SH-SY5Y (cell line): ENCODE measurements at regions not wholly inside any gene's neighbourhood (a gene's known extent, or its start where the extent isn't known, plus 50 kb on each side); places are given as distances from the start of the nearest gene placed in this dataset.

Experiments
- GATA2 ChIP-seq: IDR thresholded peaks from 2 replicates; pipeline ENCODE4 v1.6.1; 2011; ENCODE audit warnings: mild to moderate bottlenecking, low read depth, low read length
- GATA3 ChIP-seq: IDR thresholded peaks from 2 replicates; pipeline ENCODE4 v1.6.1; 2011; ENCODE audit warnings: low read depth, mild to moderate bottlenecking, low read length, moderate library complexity

DNA sequence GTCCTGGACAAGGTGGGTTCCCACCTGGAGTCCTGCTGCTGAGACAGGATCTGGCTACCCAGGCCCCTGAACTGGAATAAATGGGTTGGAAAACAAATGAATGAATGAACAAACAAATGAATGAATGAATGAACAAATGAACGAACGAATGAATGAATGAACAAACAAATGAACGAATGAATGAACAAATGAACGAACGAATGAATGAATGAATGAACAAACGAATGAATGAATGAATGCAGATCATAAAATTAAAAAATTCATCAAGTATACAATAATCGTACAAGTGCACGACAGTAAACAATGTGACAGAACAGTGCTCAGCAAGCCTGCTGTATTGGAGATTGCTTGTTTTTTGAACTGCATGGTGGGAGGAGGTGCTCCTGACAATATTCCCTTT, 2097.1 kb downstream of the MAT2B start:
- TF ChIP-seq GATA3 (no peak), GATA2 (no peak)

DNA sequence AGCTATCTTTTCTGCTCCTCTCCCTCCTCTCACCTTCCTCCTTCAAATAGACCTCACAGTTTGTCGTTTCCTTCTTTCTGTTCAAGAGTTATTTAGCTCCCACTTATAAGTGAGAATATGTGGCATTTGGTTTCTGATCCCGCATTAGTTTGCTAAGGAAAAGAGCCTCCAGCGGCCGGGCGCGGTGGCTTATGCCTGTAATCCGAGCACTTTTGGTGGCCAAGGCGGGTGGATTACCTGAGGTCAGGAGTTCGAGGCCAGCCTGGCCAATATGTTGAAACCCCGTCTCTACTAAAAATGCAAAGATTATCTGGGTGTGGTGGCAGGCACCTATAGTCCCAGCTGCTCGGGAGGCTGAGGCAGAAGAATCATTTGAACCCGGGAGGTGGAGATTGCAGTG, 2101.6 kb downstream of the MAT2B start:
- TF ChIP-seq GATA3 = no peak
- TF ChIP-seq GATA2 = no peak

DNA sequence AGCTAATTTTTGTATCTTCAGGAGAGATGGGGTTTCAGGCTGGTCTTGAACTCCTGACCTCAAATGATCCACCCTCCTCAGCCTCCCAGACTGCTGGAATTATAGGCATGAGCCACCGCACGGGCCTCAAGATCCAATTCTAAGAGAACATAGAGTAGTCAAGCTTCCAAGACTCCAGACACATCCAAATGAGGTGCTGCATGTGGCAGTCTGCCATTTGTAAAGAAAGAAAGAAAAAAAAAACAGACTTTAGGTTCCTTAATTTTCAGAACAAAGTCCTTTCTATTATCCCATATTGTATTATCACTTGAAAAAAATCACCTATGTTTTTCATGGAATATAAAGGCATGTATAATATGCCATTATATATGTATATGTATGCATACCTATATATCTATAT, 2104.5 kb downstream of the MAT2B start:
- TF ChIP-seq GATA2 (no peak), GATA3 (no peak)

DNA sequence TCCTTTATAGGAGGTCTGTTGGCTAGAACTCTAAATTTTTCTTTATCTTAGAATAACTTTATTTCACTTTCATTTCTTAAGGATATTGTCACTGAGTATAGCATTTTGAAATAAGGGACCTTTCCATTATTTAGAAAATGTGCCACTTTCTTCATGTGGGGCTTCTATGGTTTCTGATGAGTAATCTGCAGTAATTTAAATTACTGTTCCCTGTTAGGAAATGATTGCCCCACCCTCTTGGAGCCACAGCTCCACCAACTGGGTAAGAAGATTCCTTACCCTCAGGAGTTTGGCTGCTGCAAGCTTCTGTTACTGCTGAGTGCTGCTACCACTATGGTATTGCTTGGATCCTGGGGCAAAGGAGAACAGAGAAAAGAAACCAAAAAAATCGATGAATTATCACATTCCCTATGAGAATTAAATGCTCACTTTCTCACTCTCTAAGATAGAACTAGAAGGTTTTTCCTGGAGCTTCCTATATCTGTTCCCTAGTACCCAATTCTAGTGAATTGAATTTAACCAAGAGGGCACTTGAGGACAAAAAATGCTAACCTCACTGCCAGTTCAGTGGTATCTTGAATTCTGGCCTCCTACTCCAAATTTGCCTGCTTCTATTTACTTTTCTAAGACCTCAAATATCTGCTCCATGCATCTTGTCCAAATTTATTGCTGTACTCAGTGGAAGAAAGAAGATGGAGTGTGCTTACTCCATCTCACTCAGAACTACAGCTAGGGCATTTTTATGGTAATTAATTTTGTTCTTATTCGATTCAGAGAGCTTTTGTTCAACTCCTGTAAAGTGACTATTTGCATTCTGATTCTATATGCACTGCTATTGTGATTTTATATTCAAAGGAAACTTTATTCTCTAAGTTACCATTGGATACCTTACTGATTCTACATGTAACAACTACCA, 2111.3 kb downstream of the MAT2B start:
- TF ChIP-seq GATA2 (no peak), GATA3 (no peak)

DNA sequence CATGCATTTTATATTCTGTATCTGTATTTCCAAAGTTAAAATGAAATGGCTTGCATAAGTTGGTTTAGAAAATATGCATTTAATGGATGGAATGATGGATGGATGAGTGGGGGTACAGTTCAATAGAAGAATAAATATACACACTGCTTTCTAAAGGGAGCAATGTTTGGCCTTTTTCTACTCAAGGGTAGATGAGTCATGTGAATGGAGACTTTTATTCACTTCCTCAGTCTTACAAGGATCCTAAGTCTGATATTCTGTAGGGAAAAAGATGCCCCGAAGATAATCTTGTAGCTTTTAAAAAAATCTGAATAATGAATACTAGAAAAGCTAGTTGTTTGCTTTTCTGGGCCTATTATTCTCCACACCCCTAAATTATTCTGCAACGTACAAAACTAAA, 2112.1 kb downstream of the MAT2B start:
- no peak for TF ChIP-seq GATA2
- TF ChIP-seq GATA3 = no peak

DNA sequence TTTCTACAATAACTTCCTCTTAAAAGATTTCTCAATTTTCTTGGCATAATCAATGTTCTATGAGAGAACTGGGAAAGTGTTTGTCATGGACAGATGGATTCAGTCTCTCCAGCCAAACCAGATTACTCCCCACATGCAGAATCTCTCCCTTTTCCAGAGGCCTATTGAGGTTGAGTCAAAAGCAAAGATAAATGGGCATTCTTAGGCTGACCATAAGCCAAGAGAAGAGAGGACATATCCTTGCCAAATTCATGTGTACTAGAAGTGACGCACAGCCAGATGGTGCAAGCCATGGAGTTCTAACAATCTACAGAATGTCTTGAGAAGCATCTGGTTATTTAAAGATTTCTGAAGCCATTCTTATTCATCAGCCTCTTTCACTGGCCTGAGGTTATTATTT, 2115.0 kb downstream of the MAT2B start:
- no peak for TF ChIP-seq GATA3
- TF ChIP-seq GATA2 = no peak

DNA sequence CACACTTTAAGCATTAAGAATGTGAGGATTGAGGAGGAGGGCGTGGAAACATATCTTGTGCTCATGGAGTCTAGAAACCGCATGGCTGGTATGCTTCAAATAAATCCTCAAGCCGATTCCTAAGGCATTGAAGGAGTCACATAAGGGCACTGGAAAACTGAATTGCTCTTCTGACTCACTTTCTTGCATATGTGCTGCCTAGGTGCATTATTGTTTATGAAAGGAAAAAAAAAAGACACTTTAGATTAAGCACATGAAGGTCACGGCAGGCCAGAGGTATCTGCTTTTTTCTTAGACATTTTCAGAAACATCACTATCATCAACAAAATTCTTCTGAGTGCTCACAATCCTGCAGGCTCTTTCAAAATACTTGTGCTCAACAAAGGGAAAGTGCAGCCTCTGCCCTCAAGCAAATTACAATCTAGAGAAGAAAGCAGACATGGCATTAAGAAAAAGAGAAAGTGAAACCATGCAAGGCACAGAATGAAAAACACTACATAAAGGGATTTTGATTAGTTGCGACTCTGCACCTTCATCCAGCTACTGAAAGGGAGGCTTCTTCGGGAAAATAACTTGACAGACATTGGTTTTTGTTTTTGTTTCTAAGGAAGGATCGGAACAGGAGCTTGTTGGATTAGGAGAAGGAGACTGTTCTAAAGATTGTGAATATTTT, 2117.6 kb downstream of the MAT2B start:
- TF ChIP-seq GATA3 (no peak), GATA2 (no peak)

DNA sequence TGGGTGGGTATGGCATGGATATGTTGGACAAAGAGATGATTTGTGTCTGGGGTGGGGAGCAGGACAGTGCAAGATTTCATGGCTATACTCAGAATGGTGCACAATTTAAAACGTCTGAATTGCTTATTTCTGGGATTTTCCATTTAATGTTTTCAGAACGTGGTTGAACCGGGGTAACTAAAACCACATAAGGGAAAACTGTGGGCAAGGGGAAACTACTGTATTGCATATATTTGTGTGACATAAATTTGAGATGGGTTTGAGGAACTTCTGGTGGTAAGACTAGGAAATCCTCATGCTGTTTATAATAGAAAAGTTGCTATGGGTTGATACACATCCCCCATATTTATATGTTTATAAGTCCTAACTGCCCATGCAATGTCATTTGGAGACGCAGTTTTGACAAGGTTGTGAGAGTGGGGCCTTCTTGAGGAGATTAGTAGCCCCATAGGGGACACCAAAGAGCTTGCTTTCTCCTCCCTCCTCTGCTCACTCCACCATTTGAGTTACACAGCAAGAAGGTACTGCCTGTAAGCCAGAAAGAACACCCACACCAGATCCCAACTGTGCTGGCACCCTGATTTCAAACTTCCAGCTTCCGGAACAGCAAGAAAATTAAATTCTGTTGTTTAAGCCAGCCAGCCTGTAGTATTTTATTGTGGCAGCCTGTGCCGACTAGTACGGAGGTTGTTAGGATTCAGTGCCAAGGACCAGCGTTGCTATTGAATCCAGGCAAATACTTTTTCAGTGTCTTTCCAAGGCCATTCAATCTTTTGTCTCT, 2118.9 kb downstream of the MAT2B start:
- no peak for TF ChIP-seq GATA3
- no peak for TF ChIP-seq GATA2

DNA sequence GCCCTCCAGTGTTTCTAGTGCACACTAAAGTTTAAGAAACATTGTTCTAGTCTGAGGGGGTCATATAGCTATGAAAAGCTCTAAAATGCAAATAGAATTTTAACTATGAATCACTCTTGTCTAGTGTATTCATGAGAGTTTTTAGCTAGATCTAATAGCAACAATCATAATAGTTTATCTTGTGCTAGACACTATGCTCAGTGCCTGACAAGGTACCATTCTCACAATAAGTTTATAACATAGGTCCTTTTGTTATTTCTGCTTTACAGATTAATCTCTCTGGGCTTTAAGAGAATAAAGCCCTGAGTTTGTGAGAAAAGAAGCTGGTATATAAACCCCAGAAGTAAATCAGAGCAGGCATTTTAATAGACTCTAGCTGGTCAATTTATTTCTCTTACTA, 2120.7 kb downstream of the MAT2B start:
- TF ChIP-seq GATA2 (no peak), GATA3 (no peak)

DNA sequence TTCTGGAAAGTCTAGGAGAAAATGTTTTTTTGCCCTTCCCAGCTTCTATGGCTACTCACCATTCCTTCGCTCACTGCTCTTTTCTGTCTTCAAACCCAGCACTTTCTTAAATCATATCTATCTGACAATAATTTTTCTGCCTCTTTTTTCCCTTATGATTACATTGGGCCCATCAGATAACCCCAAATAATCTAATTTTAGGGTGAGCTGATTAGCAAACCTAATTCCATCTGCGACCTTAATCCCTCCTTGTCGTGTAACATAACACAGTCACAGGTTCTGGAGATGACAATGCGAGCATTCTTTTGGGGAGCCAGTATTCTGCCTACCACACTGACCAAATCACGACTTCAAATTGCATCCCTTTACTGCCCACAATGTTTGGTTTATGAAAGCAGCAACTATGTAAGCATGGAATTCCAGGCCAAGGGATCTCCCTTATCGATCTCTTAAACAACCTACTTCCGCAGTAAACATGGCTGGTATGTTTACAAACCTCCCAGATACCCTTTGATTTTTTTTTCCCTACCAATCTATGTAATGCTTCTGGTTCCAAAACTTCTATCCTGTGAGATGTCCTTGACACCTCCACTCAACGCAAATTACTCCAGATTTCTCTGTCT, 2122.2 kb downstream of the MAT2B start:
- TF ChIP-seq GATA3 (peak; percentile 40; the same call in 1 of the 2 replicates), GATA2 (peak; percentile 45; the same call in 1 of the 2 replicates)

DNA sequence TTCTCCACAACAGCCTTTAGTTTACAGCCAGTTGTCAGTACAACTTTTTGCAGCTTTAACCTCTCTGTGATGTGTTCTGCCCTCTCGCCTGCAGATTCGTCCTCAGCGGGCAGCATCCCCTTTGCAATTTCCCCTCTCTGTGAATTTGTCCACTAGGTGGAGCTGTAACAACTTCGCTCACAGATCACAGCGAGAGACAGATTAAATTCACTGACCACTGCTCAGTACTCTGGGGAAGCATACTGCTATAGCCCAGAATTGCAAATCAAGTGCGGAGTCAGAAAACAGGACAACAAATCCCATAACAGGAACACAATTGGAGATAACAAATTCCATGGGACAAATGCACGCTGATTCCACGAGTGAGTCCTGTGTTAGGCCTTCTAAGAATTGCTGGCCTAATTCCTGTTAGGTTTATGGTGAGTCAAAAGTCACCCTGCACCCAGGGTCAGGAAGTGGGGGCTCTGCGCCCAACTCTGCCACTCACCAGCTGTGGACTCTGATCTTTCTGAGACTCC, 2124.9 kb downstream of the MAT2B start:
- TF ChIP-seq GATA3 = no peak

DNA sequence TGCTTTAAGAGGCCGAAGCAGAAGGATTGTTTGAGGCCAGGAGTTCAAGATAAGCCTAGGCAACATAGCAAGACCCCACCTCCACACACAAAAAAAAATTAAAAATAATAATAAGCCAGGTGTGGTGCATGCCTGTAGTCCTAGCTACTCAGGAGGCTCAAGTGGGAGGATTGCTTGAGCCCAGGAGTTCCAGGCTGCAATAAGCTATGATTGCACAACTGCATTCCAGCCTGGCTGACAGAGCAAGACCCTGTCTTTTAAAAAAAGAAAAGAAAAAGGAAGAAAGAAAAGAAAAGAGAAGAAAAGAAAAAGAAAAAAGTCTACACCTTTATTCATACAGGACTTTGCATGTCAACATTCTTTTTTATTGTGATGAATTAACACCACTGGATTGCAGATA, 2125.8 kb downstream of the MAT2B start:
- TF ChIP-seq GATA2 = no peak
- no peak for TF ChIP-seq GATA3

DNA sequence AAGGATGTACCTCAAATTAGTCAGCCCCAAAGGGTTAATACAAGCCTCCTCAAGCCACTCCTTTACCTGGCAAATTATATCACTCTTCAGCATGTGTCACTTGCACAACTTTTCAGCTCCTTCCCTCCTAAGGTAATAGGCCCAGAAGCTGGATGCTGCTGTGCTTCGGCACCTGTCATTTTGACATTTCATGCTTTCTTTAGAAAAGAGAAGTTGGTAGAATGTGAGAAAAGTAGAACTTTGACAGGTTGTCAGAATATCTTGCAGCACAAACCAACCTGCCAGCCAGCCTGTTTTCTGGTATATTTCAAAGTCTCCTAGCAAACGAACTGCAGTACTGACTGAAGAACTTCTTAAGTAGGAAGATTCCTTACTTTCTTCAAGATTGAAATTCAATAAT, 2136.9 kb downstream of the MAT2B start:
- TF ChIP-seq GATA3 (no peak), GATA2 (no peak)

DNA sequence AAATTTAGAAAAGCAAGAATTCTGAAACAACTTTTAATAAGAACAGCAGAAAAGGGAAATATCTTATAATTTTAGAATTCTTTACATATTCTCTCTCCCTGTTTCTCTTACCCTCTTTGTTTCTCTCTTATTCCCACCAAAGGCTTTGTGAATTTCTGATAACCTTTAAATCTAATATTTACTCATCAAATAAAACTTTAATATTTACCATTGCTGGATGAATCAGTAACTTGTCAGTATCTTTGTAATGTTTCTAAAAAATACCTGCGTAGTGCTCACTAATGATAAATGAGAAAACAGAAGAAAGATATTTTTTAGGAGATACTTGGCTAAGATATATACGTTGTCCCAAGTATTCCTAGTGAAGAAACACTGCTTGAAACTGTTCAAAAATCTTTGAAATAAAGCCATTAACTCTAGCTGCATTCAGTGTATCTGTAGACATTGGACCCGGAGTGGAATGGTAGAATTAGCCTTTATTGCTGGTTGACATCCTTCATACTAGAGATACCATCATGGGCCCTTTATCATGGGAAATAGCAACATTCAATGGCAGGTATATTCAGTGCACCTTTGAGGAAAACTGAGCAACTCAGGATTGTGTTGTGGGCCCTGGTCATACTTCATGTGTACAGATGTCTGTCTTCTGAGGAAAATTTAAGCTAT, 2160.4 kb downstream of the MAT2B start:
- TF ChIP-seq GATA3 (no peak), GATA2 (no peak)
